ENCODE measurements at regions not wholly inside any gene's neighbourhood (a gene's known extent, or its start where the extent isn't known, plus 50 kb on each side); places are given as distances from the start of the nearest gene placed in this dataset.

DNA sequence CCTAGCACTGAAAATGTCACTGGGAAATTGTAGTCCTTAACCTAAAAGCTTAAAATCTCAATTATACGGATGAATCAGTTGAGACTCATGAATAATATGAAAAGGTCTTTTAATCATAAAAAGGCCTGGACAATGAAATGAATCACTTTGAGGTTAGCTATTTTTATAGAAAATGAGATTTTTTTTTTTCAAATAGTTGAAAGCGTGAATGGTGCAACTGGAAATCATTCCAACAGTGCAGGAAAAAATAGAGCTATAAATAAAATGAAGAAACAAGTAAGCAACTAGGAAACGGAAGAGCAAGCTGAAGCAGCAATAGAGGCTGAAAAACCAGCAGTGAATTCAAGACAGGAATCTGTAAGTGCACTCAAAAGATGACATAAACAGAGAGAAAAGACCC is 142.9 kb downstream of the BACH1 start:
- TF ChIP-seq CTCF (IDR thresholded peaks at IDR 0.05): no peak
- no peak for TF ChIP-seq EP300 (IDR thresholded peaks at IDR 0.05)

Measured in ovary (tissue), 3 donors.